Prostate gland (tissue), 2 donors: ENCODE measurements at regions not wholly inside any gene's neighbourhood (a gene's known extent, or its start where the extent isn't known, plus 50 kb on each side); places are given as distances from the start of the nearest gene placed in this dataset.

ENCODE experiments used
- CTCF ChIP-seq, 4 experiments: fragments of 200-600 bp in 2 of 4; fragments of 450-650 bp in 2 of 4; sonication (generic) in 2 of 4; IDR thresholded peaks; 1 replicate in 3 of 4; 2 replicates in 1 of 4; pipeline ENCODE4 v1.5.1; 2016 to 2019; ENCODE audit warnings: antibody characterized with exemption in 4 of 4, mild to moderate bottlenecking in 2 of 4, moderate library complexity in 2 of 4
- POLR2A ChIP-seq: fragments of 450-650 bp; IDR thresholded peaks from one replicate; pipeline ENCODE4 v1.6.1; 2016; ENCODE audit warnings: antibody characterized with exemption, mild to moderate bottlenecking
- POLR2AphosphoS5 ChIP-seq: sonication (generic); formaldehyde crosslinking; IDR thresholded peaks from one replicate; pipeline ENCODE4 v1.6.1; 2017; ENCODE audit warnings: antibody characterized with exemption

GRCh38 chr3:41112466-41112865, 86.8 kb upstream of the CTNNB1 start:
- TF ChIP-seq CTCF (IDR thresholded peaks at IDR 0.05) (no peak), POLR2A (no peak), POLR2AphosphoS5 (no peak)
